OCI-LY7 (cell line): ENCODE measurements at regions not wholly inside any gene's neighbourhood (a gene's known extent, or its start where the extent isn't known, plus 50 kb on each side); places are given as distances from the start of the nearest gene placed in this dataset.

Experiments
- BruUV-seq: library from RNA; stranded (reverse); fragments of 400-500 nt; replicated peaks from 2 replicates; lab custom pipeline; 2021; lab: Mats Ljungman, UMichigan
- CTCF ChIA-PET: fragments of 300-600 bp; sonication (Branson Sonifier 250); formaldehyde crosslinking; loops from one replicate; lab custom pipeline; 2022; ENCODE audit warnings: antibody characterized with exemption; ENCODE audit not compliant: unreplicated experiment; lab: Charles Lee
- POLR2A ChIA-PET: fragments of 300-600 bp; sonication (Branson Sonifier 250); formaldehyde crosslinking; loops from one replicate; lab custom pipeline; 2022; ENCODE audit warnings: antibody characterized with exemption; lab: Charles Lee
- DNase-seq: peaks from one replicate; pipeline ENCODE4 v3.0.0-alpha.2; 2015; ENCODE audit warnings: low spot score
- H2AFZ ChIP-seq: fragments of 200-600 bp; sonication (generic), shearing (Covaris generic); 2 replicates; pipeline ENCODE4 v1.6.1; 2014; ENCODE audit warnings: mild to moderate bottlenecking, antibody characterized with exemption, low read length, moderate library complexity
- H3K27ac ChIP-seq: fragments of 200-600 bp; sonication (generic); 2 replicates; pipeline ENCODE4 v1.5.1; 2014; ENCODE audit warnings: mixed run types, low read depth, mild to moderate bottlenecking, moderate library complexity, low read length, inconsistent platforms; ENCODE audit not compliant: poor library complexity, severe bottlenecking
- H3K36me3 ChIP-seq: fragments of 200-600 bp; sonication (generic); 2 replicates; pipeline ENCODE4 v1.6.1; 2014; ENCODE audit warnings: mild to moderate bottlenecking, antibody characterized with exemption, low read length, moderate library complexity, mixed read lengths; ENCODE audit not compliant: insufficient read depth
- H3K4me1 ChIP-seq: fragments of 200-600 bp; sonication (generic); 2 replicates; pipeline ENCODE4 v1.5.1; 2014; ENCODE audit warnings: mild to moderate bottlenecking, low read length; ENCODE audit not compliant: insufficient read depth, poor library complexity, severe bottlenecking
- H3K4me2 ChIP-seq: fragments of 200-600 bp; sonication (generic); 2 replicates; pipeline ENCODE4 v1.6.1; 2014; ENCODE audit warnings: mild to moderate bottlenecking, low read length
- H3K4me3 ChIP-seq: fragments of 200-600 bp; sonication (generic); 2 replicates; pipeline ENCODE4 v1.5.1; 2014; ENCODE audit warnings: mild to moderate bottlenecking, low read depth, low read length; ENCODE audit not compliant: poor library complexity, severe bottlenecking
- H3K79me2 ChIP-seq: fragments of 200-600 bp; sonication (generic); 2 replicates; pipeline ENCODE4 v1.6.1; 2016; ENCODE audit warnings: low read depth, mild to moderate bottlenecking, low read length, moderate library complexity, mixed read lengths; ENCODE audit not compliant: insufficient read depth
- H3K9me2 ChIP-seq: fragments of 200-600 bp; sonication (generic); 2 replicates; pipeline ENCODE4 v1.6.1; 2016; ENCODE audit warnings: mild to moderate bottlenecking, low read length, mixed read lengths; ENCODE audit not compliant: insufficient read depth
- H3K9me3 ChIP-seq: fragments of 200-600 bp; sonication (generic); 2 replicates; pipeline ENCODE4 v1.6.1; 2014; ENCODE audit warnings: mild to moderate bottlenecking, mixed run types, low read length, mixed read lengths
- H4K20me1 ChIP-seq: fragments of 200-600 bp; sonication (generic); 2 replicates; pipeline ENCODE4 v1.6.1; 2014; ENCODE audit warnings: mild to moderate bottlenecking, antibody characterized with exemption, low read length, moderate library complexity, mixed read lengths; ENCODE audit not compliant: insufficient read depth
- EZH2phosphoT487 ChIP-seq: fragments of 200-600 bp; sonication (generic); IDR thresholded peaks from 2 replicates; pipeline ENCODE4 v1.6.1; 2018; ENCODE audit warnings: low read depth, borderline replicate concordance, mild to moderate bottlenecking, mixed run types, antibody characterized with exemption, low read length, moderate library complexity, mixed read lengths
- intact Hi-C: fragments of 100-400 bp; cut with micrococcal nuclease; formaldehyde crosslinking; loops from one replicate; pipeline ENCODE4 v1.10.0; 2022; ENCODE audit not compliant: unreplicated experiment
- TF ChIP-seq, protein P1 (sequence below): fragments of 200-600 bp; sonication (generic); conservative IDR thresholded peaks from 2 replicates; pipeline ENCODE4 v1.5.1; 2014; ENCODE audit warnings: mild to moderate bottlenecking, antibody characterized with exemption, low read length, moderate library complexity, mixed read lengths

DNA sequence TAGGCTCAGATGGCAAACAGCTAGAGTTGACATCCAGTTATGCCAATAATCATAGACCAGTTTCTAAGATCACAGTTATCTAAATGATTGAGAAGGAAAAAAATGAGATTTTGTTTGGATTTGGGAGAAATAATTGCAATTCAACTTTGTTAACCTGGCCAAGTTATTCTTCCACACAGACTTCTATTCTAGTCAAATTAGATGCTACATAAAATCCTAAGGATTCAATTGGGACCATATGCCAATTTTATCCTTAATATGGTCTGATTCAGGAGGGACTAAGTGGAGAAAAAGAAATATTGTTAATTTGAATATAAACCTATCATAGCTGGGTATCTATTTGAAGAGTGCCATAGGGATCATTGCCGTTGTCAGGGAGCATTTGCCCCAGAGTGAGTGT is 178.3 kb upstream of the SLC7A11 start:
- CTCF ChIA-PET: no interaction called here
- no peaks in the 10 kb centered on the region for H3K36me3 ChIP-seq
- no peak overlapping the region for H3K4me2 ChIP-seq
- H3K9me3 ChIP-seq: no peaks in the 10 kb centered on the region
- intact Hi-C loops: no loop called here
- DNase-seq: no peak
- H2AFZ ChIP-seq: no peak overlapping the region
- H4K20me1 ChIP-seq: no peaks in the 10 kb centered on the region
- no peak overlapping the region for H3K27ac ChIP-seq
- no peaks in the 10 kb centered on the region for H3K4me1 ChIP-seq
- H3K4me3 ChIP-seq: no peak overlapping the region
- no peak for TF ChIP-seq EZH2phosphoT487
- TF ChIP-seq, protein P1, sequence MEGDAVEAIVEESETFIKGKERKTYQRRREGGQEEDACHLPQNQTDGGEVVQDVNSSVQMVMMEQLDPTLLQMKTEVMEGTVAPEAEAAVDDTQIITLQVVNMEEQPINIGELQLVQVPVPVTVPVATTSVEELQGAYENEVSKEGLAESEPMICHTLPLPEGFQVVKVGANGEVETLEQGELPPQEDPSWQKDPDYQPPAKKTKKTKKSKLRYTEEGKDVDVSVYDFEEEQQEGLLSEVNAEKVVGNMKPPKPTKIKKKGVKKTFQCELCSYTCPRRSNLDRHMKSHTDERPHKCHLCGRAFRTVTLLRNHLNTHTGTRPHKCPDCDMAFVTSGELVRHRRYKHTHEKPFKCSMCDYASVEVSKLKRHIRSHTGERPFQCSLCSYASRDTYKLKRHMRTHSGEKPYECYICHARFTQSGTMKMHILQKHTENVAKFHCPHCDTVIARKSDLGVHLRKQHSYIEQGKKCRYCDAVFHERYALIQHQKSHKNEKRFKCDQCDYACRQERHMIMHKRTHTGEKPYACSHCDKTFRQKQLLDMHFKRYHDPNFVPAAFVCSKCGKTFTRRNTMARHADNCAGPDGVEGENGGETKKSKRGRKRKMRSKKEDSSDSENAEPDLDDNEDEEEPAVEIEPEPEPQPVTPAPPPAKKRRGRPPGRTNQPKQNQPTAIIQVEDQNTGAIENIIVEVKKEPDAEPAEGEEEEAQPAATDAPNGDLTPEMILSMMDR: no peak
- POLR2A ChIA-PET: no interaction called here
- no peaks in the 10 kb centered on the region for H3K9me2 ChIP-seq
- H3K79me2 ChIP-seq: no peaks in the 10 kb centered on the region
- BruUV-seq: no TSS peak

DNA sequence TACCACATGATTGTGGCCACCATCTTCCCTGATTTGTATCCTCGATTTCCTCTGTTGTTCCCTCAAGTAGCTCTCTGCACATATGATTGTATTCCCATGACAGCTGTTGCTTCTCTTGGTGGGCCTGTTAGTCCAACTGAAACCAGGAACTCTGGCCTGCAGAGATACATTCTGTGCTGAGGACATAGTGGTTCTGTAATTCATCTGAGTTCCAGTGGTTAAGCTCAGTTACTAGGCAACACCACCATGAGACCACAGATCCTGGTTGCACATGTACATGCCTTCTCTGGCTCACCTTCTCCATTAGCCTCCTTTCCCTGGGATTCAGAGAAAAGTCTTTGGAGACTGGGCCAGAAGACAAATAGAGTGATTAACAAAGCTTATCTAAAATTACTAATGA is 172.1 kb upstream of the SLC7A11 start:
- TF ChIP-seq, protein P1: no peak
- TF ChIP-seq EZH2phosphoT487: no peak
- H3K9me3 ChIP-seq: no peaks in the 10 kb centered on the region
- no peak overlapping the region for H3K27ac ChIP-seq
- intact Hi-C loops: no loop called here
- H2AFZ ChIP-seq: no peak overlapping the region
- DNase-seq: no peak
- no peak overlapping the region for H3K4me3 ChIP-seq
- no peak overlapping the region for H3K4me2 ChIP-seq
- no peaks in the 10 kb centered on the region for H3K9me2 ChIP-seq
- ChIA-PET CTCF (no interaction called here), POLR2A (interaction anchor here (0.6 kb wide), 2 partner anchors 49 to 1103 kb away, joined by 3 read pairs; no protein-coding TSS in a partner anchor)
- no peaks in the 10 kb centered on the region for H3K36me3 ChIP-seq
- H3K4me1 ChIP-seq: no peaks in the 10 kb centered on the region
- no peaks in the 10 kb centered on the region for H4K20me1 ChIP-seq
- BruUV-seq: no TSS peak
- H3K79me2 ChIP-seq: no peaks in the 10 kb centered on the region

DNA sequence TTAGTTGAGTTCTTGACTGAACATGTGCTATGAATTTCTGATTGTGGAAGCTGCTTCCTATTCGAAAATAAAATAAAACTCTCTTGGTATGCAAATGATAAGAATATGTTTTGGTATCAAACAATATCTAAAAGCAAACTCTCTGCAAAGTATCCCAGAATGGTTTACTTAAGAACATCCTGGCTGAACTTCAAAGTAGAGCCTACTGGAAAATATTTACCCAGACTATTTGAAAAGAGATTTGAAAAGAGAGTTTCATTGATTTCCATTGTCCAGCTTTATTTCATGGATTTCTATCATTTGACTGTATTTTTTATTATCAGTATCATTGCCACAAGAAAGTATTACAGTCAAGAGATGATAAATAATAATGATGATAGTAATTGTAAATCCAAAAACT is 171.1 kb upstream of the SLC7A11 start:
- Histone ChIP-seq H4K20me1 (no peaks in the 10 kb centered on the region), H3K4me2 (no peak overlapping the region), H3K27ac (no peak overlapping the region), H3K36me3 (no peaks in the 10 kb centered on the region), H3K4me3 (no peak overlapping the region), H3K4me1 (no peaks in the 10 kb centered on the region), H3K9me3 (no peaks in the 10 kb centered on the region), H3K79me2 (no peaks in the 10 kb centered on the region), H2AFZ (no peak overlapping the region), H3K9me2 (no peaks in the 10 kb centered on the region)
- no peak for TF ChIP-seq EZH2phosphoT487
- TF ChIP-seq, protein P1: no peak
- no TSS peak for BruUV-seq
- CTCF ChIA-PET: no interaction called here
- intact Hi-C loops: no loop called here
- DNase-seq: no peak
- POLR2A ChIA-PET: interaction anchor here (0.6 to 1.2 kb wide), 2 partner anchors 35 to 76 kb away, joined by 3 read pairs; no protein-coding TSS in a partner anchor
